Liver (tissue), 8 donors: ENCODE measurements at regions not wholly inside any gene's neighbourhood (a gene's known extent, or its start where the extent isn't known, plus 50 kb on each side); places are given as distances from the start of the nearest gene placed in this dataset.

Experiments
- DNase-seq: peaks from one replicate; pipeline ENCODE4 v3.0.0-alpha.2; 2017; ENCODE audit warnings: low spot score
- H3K27ac ChIP-seq, 2 donors: one replicate each; pipeline ENCODE4 v1.7.0; 2013; ENCODE audit warnings: inconsistent platforms in 2 of 2, low read length in 2 of 2, control low read depth in 1 of 2, low read depth in 1 of 2, mild to moderate bottlenecking in 1 of 2
- H3K27me3 ChIP-seq, 4 donors: one replicate each; pipeline versions ENCODE4 v1.6.1 to v1.7.0; 2013; ENCODE audit warnings: low read length in 3 of 4, inconsistent platforms in 1 of 4, mild to moderate bottlenecking in 1 of 4, moderate library complexity in 1 of 4; ENCODE audit not compliant: control insufficient read depth in 4 of 4, insufficient read depth in 4 of 4
- H3K36me3 ChIP-seq, 4 donors: one replicate each; pipeline versions ENCODE4 v1.6.1 to v1.7.0; 2013; ENCODE audit warnings: low read length in 3 of 4, mild to moderate bottlenecking in 3 of 4, low read depth in 1 of 4, moderate library complexity in 1 of 4; ENCODE audit not compliant: control insufficient read depth in 4 of 4, insufficient read depth in 3 of 4
- H3K4me1 ChIP-seq, 4 donors: one replicate each; pipeline versions ENCODE4 v1.6.1 to v1.7.0; 2013; ENCODE audit warnings: low read length in 3 of 4, mild to moderate bottlenecking in 3 of 4, moderate library complexity in 1 of 4; ENCODE audit not compliant: control insufficient read depth in 4 of 4, insufficient read depth in 4 of 4
- H3K4me3 ChIP-seq, 3 donors: one replicate each; pipeline versions ENCODE4 v1.6.1 to v1.7.0; 2013; ENCODE audit warnings: low read length in 3 of 3, control low read depth in 1 of 3, low read depth in 1 of 3, mild to moderate bottlenecking in 1 of 3
- H3K9ac ChIP-seq, 2 donors: one replicate each; pipeline ENCODE4 v1.7.0; 2013; ENCODE audit warnings: low read length in 2 of 2, mild to moderate bottlenecking in 2 of 2, moderate library complexity in 2 of 2, control low read depth in 1 of 2, low read depth in 1 of 2
- H3K9me3 ChIP-seq, 4 donors: one replicate each; pipeline versions ENCODE4 v1.6.1 to v1.7.0; 2013; ENCODE audit warnings: low read length in 3 of 4; ENCODE audit not compliant: control insufficient read depth in 4 of 4
- ATF3 ChIP-seq: IDR thresholded peaks from 2 replicates; pipeline ENCODE4 v1.6.1; 2016; ENCODE audit warnings: antibody characterized with exemption
- CTCF ChIP-seq: fragments of 150-350 bp; IDR thresholded peaks from 2 replicates; pipeline ENCODE4 v1.5.1; 2017; ENCODE audit warnings: improper control_type of control experiment, low read depth, low read length; ENCODE audit not compliant: missing input control
- EGR1 ChIP-seq, 2 donors: IDR thresholded peaks; 2 replicates each; pipeline ENCODE4 v1.6.1; 2016 to 2018; ENCODE audit warnings: antibody characterized with exemption in 2 of 2, low read depth in 2 of 2
- FOXA1 ChIP-seq: IDR thresholded peaks from 2 replicates; pipeline ENCODE4 v1.6.1; 2016; ENCODE audit warnings: antibody characterized with exemption
- FOXA2 ChIP-seq: IDR thresholded peaks from 2 replicates; pipeline ENCODE4 v1.6.1; 2016; ENCODE audit warnings: antibody characterized with exemption
- GABPA ChIP-seq, 2 donors: IDR thresholded peaks in 1 of 2; conservative IDR thresholded peaks in 1 of 2; 2 replicates each; pipeline ENCODE4 v1.6.1; 2016; ENCODE audit warnings: antibody characterized with exemption in 2 of 2, mild to moderate bottlenecking in 1 of 2, moderate library complexity in 1 of 2
- HNF4A ChIP-seq, 2 donors: conservative IDR thresholded peaks; 2 replicates each; pipeline ENCODE4 v1.6.1; 2016; ENCODE audit warnings: antibody characterized with exemption in 2 of 2, mild to moderate bottlenecking in 2 of 2
- HNF4G ChIP-seq: IDR thresholded peaks from 2 replicates; pipeline ENCODE4 v1.6.1; 2016; ENCODE audit warnings: antibody characterized with exemption
- JUND ChIP-seq, 2 donors: IDR thresholded peaks; 2 replicates each; pipeline ENCODE4 v1.6.1; 2016; ENCODE audit warnings: antibody characterized with exemption in 2 of 2
- MAX ChIP-seq: IDR thresholded peaks from 2 replicates; pipeline ENCODE4 v1.6.1; 2016; ENCODE audit warnings: antibody characterized with exemption
- REST ChIP-seq: IDR thresholded peaks from 2 replicates; pipeline ENCODE4 v1.6.1; 2016; ENCODE audit warnings: antibody characterized with exemption, mild to moderate bottlenecking
- RXRA ChIP-seq, 2 donors: IDR thresholded peaks; 2 replicates each; pipeline ENCODE4 v1.6.1; 2017 to 2018; ENCODE audit warnings: antibody characterized with exemption in 2 of 2, mild to moderate bottlenecking in 1 of 2
- YY1 ChIP-seq: IDR thresholded peaks from 2 replicates; pipeline ENCODE4 v1.6.1; 2016; ENCODE audit warnings: antibody characterized with exemption, mild to moderate bottlenecking
- WGBS: extraction: QIAGEN DNeasy Blood & Tissue Kit; methylation state at CpG from one replicate; pipeline ENCODE4 v1.1.7; 2013; 5-methylcytosine and 5-hydroxymethylcytosine counted together
- donor health status: healthy.
- donor health status: healthy.
- donor health status: healthy.
- donor health status: healthy.
- donor health status: healthy.

GRCh38 chr22:49238181-49239141 lies 589.2 kb downstream of the BRD1 start:
- peak; percentile 30 for DNase-seq
- H3K9ac ChIP-seq = no peak overlapping the region
- 83% methylated on average over 25 of the region's 25 CpGs for WGBS

More at GRCh38 chr22:49238181-49239141, 589.2 kb downstream of the BRD1 start:
- Histone ChIP-seq H3K27me3 (peaks cover 0 to 5% (median 0%) of the 10 kb centered on the region in 4 donors), H3K27ac (no peak overlapping the region), H3K4me3 (no peak overlapping the region), H3K9me3 (no peaks in the 10 kb centered on the region), H3K4me1 (no peaks in the 10 kb centered on the region), H3K36me3 (no peaks in the 10 kb centered on the region)
- TF ChIP-seq HNF4G (no peak), FOXA1 (no peak), REST (no peak), FOXA2 (no peak), GABPA (IDR thresholded peaks at IDR 0.05 in 1 of 2, conservative IDR thresholded peaks at IDR 0.05 in 1 of 2) (no peak), YY1 (no peak), RXRA (IDR thresholded peaks at IDR 0.05) (no peak), ATF3 (no peak), CTCF (no peak), MAX (no peak), JUND (IDR thresholded peaks at IDR 0.05) (no peak), HNF4A (conservative IDR thresholded peaks at IDR 0.05) (no peak), EGR1 (IDR thresholded peaks at IDR 0.05; ENCODE audit: low read depth in 2 of 2) (no peak)
